ENCODE measurements at regions not wholly inside any gene's neighbourhood (a gene's known extent, or its start where the extent isn't known, plus 50 kb on each side); places are given as distances from the start of the nearest gene placed in this dataset.

GRCh38 chr2:166614029-166614428 is 120.0 kb upstream of the SCN7A start:
- Histone ChIP-seq H4K20me1 (ENCODE audit: control insufficient read depth, extremely low read depth, insufficient read depth, low read length) (no peaks in the 10 kb centered on the region), H3K27me3 (ENCODE audit: control insufficient read depth, extremely low read depth, insufficient read depth, low read length) (no peaks in the 10 kb centered on the region), H3K4me3 (ENCODE audit: control insufficient read depth in 2 of 3, extremely low read depth in 1 of 3, insufficient read depth in 2 of 3, low read depth in 1 of 3, low read length in 3 of 3) (no peak overlapping the region), H3K9ac (ENCODE audit: control insufficient read depth, extremely low read depth, insufficient read depth, low read length) (no peak overlapping the region), H3K79me2 (ENCODE audit: control insufficient read depth, insufficient read depth, low read length) (no peaks in the 10 kb centered on the region), H3K36me3 (ENCODE audit: control insufficient read depth in 2 of 2, extremely low read depth in 1 of 2, insufficient read depth in 2 of 2, low read length in 2 of 2) (no peaks in the 10 kb centered on the region), H3K4me2 (ENCODE audit: control insufficient read depth, extremely low read depth, insufficient read depth, low read depth, low read length) (no peak overlapping the region), H3K4me1 (ENCODE audit: control insufficient read depth, extremely low read depth, insufficient read depth, low read length) (no peaks in the 10 kb centered on the region), H2AFZ (ENCODE audit: control insufficient read depth, low read length) (no peak overlapping the region), H3K9me1 (ENCODE audit: control insufficient read depth, extremely low read depth, insufficient read depth, low read length) (no peaks in the 10 kb centered on the region), H3K27ac (ENCODE audit: control insufficient read depth, insufficient read depth, low read length) (no peak overlapping the region), H3K9me3 (ENCODE audit: control insufficient read depth, low read depth, low read length) (no peaks in the 10 kb centered on the region)
- DNase-seq (ENCODE audit: low read depth, low spot score), result no peak
- FAIRE-seq, result no peak
- dilution Hi-C loops (cut with MboI; ENCODE audit: extremely low pct_ligation_motif_present, low sequenced_read_pairs), result no loop called here
- TF ChIP-seq CTCF (optimal IDR thresholded peaks at IDR 0.05 in 1 of 3, IDR thresholded peaks at IDR 0.05 in 1 of 3, conservative IDR thresholded peaks at IDR 0.05 in 1 of 3; ENCODE audit: extremely low read depth in 1 of 3, insufficient read depth in 2 of 3, low read length in 3 of 3) (no peak), EZH2 (IDR thresholded peaks at IDR 0.05; ENCODE audit: low read length) (no peak)

- Histone ChIP-seq H3K9me3 (ENCODE audit: control insufficient read depth, low read depth, low read length) (no peaks in the 10 kb centered on the region), H3K79me2 (ENCODE audit: control insufficient read depth, insufficient read depth, low read length) (no peaks in the 10 kb centered on the region), H4K20me1 (ENCODE audit: control insufficient read depth, extremely low read depth, insufficient read depth, low read length) (no peaks in the 10 kb centered on the region), H3K27ac (ENCODE audit: control insufficient read depth, insufficient read depth, low read length) (no peak overlapping the region), H3K9me1 (ENCODE audit: control insufficient read depth, extremely low read depth, insufficient read depth, low read length) (no peaks in the 10 kb centered on the region), H3K36me3 (ENCODE audit: control insufficient read depth in 2 of 2, extremely low read depth in 1 of 2, insufficient read depth in 2 of 2, low read length in 2 of 2) (no peaks in the 10 kb centered on the region), H3K4me3 (ENCODE audit: control insufficient read depth in 2 of 3, extremely low read depth in 1 of 3, insufficient read depth in 2 of 3, low read depth in 1 of 3, low read length in 3 of 3) (no peak overlapping the region), H3K4me1 (ENCODE audit: control insufficient read depth, extremely low read depth, insufficient read depth, low read length) (no peaks in the 10 kb centered on the region), H3K27me3 (ENCODE audit: control insufficient read depth, extremely low read depth, insufficient read depth, low read length) (no peaks in the 10 kb centered on the region), H3K4me2 (ENCODE audit: control insufficient read depth, extremely low read depth, insufficient read depth, low read depth, low read length) (no peak overlapping the region), H2AFZ (ENCODE audit: control insufficient read depth, low read length) (no peak overlapping the region), H3K9ac (ENCODE audit: control insufficient read depth, extremely low read depth, insufficient read depth, low read length) (no peak overlapping the region)
- FAIRE-seq (no peak), DNase-seq (ENCODE audit: low read depth, low spot score) (no peak)
- dilution Hi-C loops (cut with MboI; ENCODE audit: extremely low pct_ligation_motif_present, low sequenced_read_pairs), result no loop called here
- TF ChIP-seq EZH2 (IDR thresholded peaks at IDR 0.05; ENCODE audit: low read length), result no peak
These were observed 119.2 kb upstream of the SCN7A start for GRCh38 chr2:166613226-166613625.

GRCh38 chr2:166612214-166612613 is 118.2 kb upstream of the SCN7A start:
- Histone ChIP-seq H3K27me3 (ENCODE audit: control insufficient read depth, extremely low read depth, insufficient read depth, low read length) (no peaks in the 10 kb centered on the region), H3K9me1 (ENCODE audit: control insufficient read depth, extremely low read depth, insufficient read depth, low read length) (no peaks in the 10 kb centered on the region), H4K20me1 (ENCODE audit: control insufficient read depth, extremely low read depth, insufficient read depth, low read length) (no peaks in the 10 kb centered on the region), H2AFZ (ENCODE audit: control insufficient read depth, low read length) (no peak overlapping the region), H3K4me3 (ENCODE audit: control insufficient read depth in 2 of 3, extremely low read depth in 1 of 3, insufficient read depth in 2 of 3, low read depth in 1 of 3, low read length in 3 of 3) (no peak overlapping the region), H3K79me2 (ENCODE audit: control insufficient read depth, insufficient read depth, low read length) (no peaks in the 10 kb centered on the region), H3K9me3 (ENCODE audit: control insufficient read depth, low read depth, low read length) (no peaks in the 10 kb centered on the region), H3K27ac (ENCODE audit: control insufficient read depth, insufficient read depth, low read length) (no peak overlapping the region), H3K4me1 (ENCODE audit: control insufficient read depth, extremely low read depth, insufficient read depth, low read length) (no peaks in the 10 kb centered on the region), H3K9ac (ENCODE audit: control insufficient read depth, extremely low read depth, insufficient read depth, low read length) (no peak overlapping the region), H3K4me2 (ENCODE audit: control insufficient read depth, extremely low read depth, insufficient read depth, low read depth, low read length) (no peak overlapping the region), H3K36me3 (ENCODE audit: control insufficient read depth in 2 of 2, extremely low read depth in 1 of 2, insufficient read depth in 2 of 2, low read length in 2 of 2) (no peaks in the 10 kb centered on the region)
- dilution Hi-C loops (cut with MboI; ENCODE audit: extremely low pct_ligation_motif_present, low sequenced_read_pairs), result no loop called here
- no peak for DNase-seq (ENCODE audit: low read depth, low spot score)
- TF ChIP-seq EZH2 (IDR thresholded peaks at IDR 0.05; ENCODE audit: low read length) (no peak), CTCF (optimal IDR thresholded peaks at IDR 0.05 in 1 of 3, IDR thresholded peaks at IDR 0.05 in 1 of 3, conservative IDR thresholded peaks at IDR 0.05 in 1 of 3; ENCODE audit: extremely low read depth in 1 of 3, insufficient read depth in 2 of 3, low read length in 3 of 3) (no peak)
- no peak for FAIRE-seq
